PFSK-1 (cell line): ENCODE measurements at regions not wholly inside any gene's neighbourhood (a gene's known extent, or its start where the extent isn't known, plus 50 kb on each side); places are given as distances from the start of the nearest gene placed in this dataset.

Source experiments
- FOXP2 ChIP-seq: optimal IDR thresholded peaks from 2 replicates; pipeline ENCODE3; 2011; ENCODE audit warnings: borderline replicate concordance, control low read depth, inconsistent platforms; ENCODE audit not compliant: insufficient read depth; ENCODE audit errors: extremely low read length, extremely low read depth
- POLR2AphosphoS5 ChIP-seq: IDR thresholded peaks from 2 replicates; pipeline ENCODE4 v1.6.1; 2012; ENCODE audit warnings: low read depth, mild to moderate bottlenecking, control low read depth, low read length, moderate library complexity
- REST ChIP-seq, 2 experiments: IDR thresholded peaks; 2 replicates each; pipeline versions ENCODE4 v1.6.1 to v1.8.0; 2011 to 2012; ENCODE audit warnings: low read depth in 2 of 2, low read length in 2 of 2, control low read depth in 1 of 2, inconsistent platforms in 1 of 2, mild to moderate bottlenecking in 1 of 2, moderate library complexity in 1 of 2; ENCODE audit not compliant: insufficient read depth in 1 of 2
- SIN3A ChIP-seq: IDR thresholded peaks from 2 replicates; pipeline ENCODE4 v1.6.1; 2012; ENCODE audit warnings: mild to moderate bottlenecking, low read length, moderate library complexity, borderline replicate concordance; ENCODE audit not compliant: insufficient read depth
- TAF1 ChIP-seq: IDR thresholded peaks from 2 replicates; pipeline ENCODE4 v1.6.1; 2012; ENCODE audit warnings: low read length, control low read depth, borderline replicate concordance; ENCODE audit not compliant: insufficient read depth

- TF ChIP-seq TAF1, result no peak
- TF ChIP-seq REST (IDR thresholded peaks at IDR 0.05; ENCODE audit: insufficient read depth in 1 of 2, low read depth in 2 of 2, low read length in 2 of 2), result no peak
- TF ChIP-seq POLR2AphosphoS5, result no peak
- TF ChIP-seq SIN3A, result no peak
- no peak for TF ChIP-seq FOXP2
Observed at GRCh38 chr14:53610947-53611346, 345.7 kb downstream of the BMP4 start.
